Superior temporal gyrus (tissue), 1 donor: ENCODE measurements at regions not wholly inside any gene's neighbourhood (a gene's known extent, or its start where the extent isn't known, plus 50 kb on each side); places are given as distances from the start of the nearest gene placed in this dataset.
A peak's percentile ranks its signal among the peaks of the same experiment; 100 is the strongest.

ENCODE experiments used
- DNase-seq: peaks from one replicate; pipeline ENCODE4 v3.0.0-alpha.2; 2016; ENCODE audit errors: extremely low spot score

DNA sequence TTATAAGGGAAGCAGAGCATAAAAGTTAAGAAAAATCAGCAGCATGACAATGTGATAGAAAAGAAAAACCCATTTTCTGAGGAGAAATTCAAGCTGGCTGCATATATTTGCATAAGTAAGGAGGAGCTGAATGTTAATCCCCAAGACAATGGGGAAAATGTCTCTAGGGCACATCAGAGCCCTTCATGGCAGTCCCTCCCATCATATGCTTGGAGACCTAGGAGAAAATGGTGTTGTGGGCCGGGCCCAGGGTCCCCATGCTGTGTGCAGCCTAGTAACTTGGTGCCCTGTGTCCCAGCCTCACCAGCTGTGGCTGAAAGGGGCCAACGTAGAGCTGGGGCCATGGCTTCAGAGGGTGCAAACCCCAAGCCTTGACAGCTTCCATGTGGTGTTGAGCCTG is 100.6 kb upstream of the PLPPR4 start:
- no peak for DNase-seq

DNA sequence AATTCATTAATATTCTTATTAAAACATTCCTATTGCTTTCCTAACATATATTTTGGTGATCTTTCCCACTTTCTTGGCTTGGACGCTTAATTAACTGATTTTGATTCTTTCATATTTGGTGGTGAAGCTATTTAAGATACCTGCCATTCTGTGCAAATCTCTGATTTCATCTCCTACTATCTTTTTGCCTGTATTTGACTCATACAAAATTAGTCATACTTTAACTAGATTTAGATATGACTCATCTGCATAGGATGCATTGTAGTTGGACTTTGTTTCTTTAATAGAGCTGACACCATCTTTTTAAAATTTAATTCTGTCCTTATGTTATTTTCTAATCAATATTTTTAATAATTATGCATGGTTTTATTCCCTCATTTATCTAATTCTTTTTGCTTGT is 93.8 kb upstream of the PLPPR4 start:
- DNase-seq = no peak

DNA sequence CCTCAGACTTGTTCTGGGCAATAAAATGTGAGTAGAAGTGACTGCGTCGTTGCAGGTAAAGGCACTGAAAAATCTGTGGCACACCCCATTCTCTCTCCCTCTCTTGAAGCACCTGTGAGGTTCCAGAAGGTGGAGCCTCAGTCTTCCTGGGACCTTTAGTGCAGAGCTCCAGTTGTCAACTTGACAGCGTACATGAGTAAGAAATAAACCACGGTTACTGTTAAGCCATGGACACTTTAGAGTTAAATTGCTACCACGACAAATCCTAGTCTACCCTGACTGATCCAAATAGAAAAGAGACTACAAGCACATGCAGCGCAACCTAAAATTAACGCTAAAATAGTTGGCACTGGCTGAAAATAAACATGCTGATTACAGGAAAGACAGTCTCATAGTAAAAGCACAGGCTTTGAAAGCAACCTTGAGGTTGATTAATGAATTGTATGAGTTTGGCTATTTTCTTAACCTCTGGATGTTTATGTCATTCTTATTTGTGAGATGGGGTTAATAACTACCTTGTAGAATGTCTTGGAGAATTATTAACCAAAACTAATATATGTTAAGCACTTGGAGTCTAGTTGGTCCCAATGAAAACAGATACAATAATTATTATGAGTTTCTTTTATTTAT is 93.0 kb upstream of the PLPPR4 start:
- no peak for DNase-seq

DNA sequence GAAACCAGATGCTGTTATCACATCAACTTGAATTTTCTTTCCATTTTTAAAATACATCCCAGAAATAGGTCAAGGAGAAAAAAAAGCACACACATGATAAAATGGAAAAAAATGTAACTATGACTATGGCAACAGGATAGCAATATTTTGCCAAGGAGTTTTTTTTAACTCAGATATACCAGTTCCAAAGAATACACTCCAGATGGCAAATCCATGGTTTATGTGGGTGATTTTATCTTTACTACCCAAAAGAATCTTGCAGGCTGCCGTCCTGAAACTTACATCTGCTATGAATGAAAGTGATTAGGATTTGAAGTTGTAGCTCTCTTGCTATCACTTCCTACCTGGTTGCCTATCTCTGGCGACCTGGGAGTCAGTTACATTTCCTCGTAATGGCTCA is 91.0 kb upstream of the PLPPR4 start:
- DNase-seq = peak; percentile 75

DNA sequence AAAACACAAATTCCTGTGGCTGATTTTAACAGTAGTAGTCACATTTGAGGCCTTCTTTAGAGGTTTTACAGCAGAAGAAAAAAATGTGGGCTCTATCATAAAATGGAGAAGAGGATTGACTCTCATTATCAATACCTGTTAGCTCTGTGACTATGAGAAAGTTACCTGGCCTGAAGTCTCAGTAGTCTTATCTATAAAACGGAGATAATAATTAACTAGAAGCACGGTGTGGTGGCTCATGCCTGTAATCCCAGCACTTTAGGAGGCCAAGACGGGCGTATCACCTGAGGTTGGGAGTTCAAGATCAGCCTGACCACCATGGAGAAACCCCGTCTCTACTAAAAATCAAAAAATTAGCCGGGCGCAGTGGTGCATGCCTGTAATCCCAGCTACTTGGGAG is 90.4 kb upstream of the PLPPR4 start:
- DNase-seq = no peak

DNA sequence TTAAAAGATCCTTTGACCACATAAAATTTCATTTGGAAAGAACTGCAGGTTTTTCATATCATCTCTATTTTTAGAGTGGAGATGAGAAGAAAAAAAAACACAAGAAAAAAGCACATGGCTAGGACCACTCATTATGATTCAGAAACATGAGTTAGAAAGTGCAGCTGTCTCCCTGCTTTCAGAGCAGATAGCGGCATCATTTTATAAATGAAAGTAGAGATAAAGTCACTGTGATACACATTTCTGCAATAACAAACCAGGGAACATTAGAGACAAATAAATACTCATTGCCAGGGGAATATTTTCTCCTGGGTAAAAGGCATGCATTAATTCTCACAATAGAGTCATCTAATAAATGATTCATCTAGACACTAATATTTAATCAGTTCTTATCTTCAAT is 87.5 kb upstream of the PLPPR4 start:
- no peak for DNase-seq

DNA sequence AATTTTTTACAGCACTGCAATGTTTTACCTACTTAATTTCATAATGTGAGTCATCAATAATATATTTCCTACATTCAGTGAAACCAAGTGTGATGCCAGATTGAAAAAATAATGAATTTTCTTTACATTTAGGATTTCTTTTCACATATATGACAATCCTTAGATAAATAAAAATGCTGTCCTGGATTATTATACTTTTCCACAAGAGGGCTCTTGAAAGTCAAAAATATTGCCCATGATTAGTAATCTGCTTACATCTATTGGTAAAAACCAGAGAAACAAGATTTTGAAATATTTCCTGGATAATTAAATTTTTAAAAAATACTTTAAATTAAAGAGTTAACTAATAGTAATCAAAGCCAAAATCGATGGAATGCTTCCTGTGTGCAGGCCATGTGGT is 86.8 kb upstream of the PLPPR4 start:
- no peak for DNase-seq

DNA sequence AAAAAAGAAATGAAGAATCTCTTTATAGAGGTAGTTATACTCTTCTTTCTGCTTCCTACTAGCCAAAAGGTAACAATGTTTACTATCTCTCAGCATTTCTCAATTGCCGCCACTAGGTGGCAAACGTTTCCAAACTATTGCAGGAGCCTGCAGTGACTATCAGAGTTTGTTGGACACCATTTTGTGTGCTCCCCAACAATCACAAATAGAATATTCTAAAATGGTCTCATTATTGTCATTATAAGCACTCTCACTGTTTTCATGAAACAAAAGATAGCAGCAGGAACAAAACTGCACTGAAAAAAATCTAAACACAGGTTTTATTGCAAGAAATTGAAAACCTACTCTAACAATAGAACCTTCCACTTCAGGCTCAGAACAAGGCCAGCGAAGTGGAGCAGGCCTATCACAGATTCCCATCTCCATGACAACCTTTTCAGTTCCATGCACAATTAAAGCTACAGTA is 83.9 kb upstream of the PLPPR4 start:
- DNase-seq = peak; percentile 97

DNA sequence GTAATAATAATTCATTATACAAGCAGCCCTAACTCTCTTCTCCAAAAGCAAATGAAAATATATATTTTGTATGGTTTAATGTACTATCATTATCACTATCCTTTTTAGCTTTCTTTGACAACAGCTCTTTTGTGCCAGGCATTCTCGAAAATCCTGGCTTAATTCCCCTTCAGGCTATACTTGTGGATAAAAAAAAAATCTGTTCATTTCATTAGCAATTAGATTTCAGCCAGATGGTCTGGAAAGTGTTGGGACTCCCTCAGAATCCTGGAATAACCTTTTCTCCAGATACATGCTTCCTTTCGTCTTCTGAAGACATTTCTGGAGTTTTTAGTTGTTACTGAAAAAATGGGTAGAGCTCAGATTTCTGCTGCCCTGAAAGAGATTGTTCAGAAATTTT is 83.4 kb upstream of the PLPPR4 start:
- DNase-seq = peak; percentile 41

DNA sequence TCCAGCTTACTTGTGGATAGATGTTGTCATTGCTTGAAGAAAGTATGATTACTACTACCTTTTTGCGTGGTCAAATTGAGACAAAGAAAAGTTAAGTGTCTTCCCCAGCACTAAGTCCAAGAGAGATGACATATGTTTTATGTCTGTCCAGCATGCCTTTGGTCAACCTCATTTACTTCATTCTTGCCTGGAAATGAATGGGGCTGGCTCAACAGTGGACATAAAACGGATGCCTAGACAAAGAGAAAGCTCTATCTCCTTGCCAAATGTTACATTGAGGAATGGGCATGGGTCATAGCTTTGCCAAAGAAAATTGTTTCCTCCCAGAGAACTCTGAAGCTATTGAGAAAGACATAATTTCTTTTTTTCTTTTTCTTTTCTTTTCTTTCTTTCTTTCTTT is 82.4 kb upstream of the PLPPR4 start:
- DNase-seq = no peak

DNA sequence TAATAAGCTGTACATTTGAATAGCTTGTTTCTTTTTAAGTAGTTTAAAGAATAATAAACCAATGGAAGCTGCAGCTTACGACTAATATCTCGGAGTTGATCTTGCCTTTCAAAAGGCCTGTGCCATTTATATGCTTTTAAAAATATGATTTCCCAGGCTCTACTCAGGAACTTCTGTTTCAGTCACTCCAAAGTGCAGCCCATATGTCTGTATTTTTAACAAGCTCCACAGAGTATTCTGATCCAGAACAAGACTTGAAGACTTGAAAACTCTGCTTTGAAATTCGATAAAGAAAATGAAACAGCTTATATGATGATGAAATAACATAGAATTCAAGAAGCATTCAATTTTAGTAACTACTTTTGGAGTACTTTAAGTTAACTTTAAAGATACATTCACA is 79.1 kb upstream of the PLPPR4 start:
- DNase-seq = no peak

DNA sequence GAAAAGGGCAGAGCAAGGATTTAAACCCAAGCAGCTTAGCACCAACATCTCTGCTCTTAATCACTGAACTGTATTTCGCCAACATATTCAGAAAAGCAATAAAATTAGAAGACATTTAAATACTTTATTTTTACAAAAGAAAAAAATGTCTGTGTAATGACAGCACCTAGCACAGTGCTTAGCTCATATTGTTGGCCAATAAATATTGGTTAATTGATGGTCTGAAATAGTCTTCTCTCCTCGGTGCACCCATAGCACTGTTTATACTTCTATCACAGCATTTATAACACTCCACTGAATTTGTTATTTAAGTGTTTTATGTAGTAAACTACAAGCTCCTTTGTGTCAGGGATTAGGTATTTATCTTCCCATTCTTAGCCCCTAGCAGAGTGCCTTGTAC is 70.9 kb upstream of the PLPPR4 start:
- no peak for DNase-seq

DNA sequence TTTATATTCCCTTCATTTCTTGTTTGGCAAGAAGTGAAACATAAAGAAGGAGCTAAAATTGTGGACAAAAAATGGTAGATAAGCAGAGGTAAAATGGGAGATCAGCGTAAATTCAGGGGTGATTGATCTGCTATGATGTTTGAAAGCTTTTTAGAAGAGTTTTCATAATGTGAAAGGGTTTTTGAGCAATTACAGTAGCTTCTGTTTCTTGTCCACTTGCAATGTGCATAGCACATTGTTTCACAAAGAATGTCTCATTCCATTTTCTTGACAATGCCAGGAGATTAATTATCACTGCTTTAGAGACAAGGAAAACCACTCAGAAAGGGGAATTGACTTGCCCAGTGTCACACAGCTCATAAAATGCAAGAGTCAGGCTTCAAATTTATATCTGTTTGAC is 65.9 kb upstream of the PLPPR4 start:
- DNase-seq = no peak

DNA sequence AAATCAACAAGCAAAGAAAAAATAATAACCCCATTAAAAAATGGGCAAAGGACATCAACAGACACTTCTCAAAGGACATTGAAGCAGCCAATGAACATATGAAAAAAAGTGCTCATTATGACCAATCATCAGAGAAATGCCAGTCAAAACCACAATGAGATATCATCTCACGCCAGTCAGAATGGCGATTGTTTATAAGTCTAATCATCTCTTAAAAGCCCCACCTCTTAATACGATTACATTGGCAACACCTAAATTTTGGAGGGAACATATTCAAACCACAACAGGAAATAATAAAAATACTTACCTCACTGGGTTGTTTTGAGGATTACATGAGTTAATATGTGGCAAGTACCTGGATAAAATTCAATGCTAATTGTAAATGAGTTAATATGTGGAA is 57.1 kb upstream of the PLPPR4 start:
- no peak for DNase-seq
